ENCODE measurements at regions not wholly inside any gene's neighbourhood (a gene's known extent, or its start where the extent isn't known, plus 50 kb on each side); places are given as distances from the start of the nearest gene placed in this dataset.

DNA sequence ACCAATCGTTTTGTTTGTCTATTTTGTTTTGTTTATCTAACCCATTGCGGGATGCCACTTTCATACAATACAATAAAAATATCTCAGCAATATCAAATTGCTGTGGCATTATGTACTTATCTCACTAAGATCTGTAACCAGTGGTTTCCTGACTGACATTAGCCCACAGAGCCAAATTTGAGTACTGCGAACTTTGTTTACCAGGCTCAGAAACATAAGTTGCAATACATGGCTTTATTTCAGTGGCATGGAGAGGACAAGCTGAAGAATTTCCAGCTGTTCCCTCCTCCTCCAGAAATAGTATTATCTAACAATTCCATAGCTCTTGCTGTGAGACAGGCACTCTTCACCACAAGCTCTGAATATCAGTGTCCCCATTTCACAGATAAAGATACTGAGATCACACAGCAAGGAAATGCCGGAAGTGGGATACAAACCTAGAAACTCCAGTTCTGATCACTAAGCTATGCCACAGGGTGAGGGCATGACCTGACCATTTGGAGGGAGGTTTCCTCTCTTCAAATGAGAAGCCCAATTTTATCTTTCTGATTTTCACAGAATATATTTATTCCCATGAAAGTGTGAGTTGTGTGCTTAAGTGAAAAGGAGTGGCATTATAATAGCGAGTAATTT lies 469.9 kb upstream of the CBLB start:
- TF ChIP-seq, protein P1, sequence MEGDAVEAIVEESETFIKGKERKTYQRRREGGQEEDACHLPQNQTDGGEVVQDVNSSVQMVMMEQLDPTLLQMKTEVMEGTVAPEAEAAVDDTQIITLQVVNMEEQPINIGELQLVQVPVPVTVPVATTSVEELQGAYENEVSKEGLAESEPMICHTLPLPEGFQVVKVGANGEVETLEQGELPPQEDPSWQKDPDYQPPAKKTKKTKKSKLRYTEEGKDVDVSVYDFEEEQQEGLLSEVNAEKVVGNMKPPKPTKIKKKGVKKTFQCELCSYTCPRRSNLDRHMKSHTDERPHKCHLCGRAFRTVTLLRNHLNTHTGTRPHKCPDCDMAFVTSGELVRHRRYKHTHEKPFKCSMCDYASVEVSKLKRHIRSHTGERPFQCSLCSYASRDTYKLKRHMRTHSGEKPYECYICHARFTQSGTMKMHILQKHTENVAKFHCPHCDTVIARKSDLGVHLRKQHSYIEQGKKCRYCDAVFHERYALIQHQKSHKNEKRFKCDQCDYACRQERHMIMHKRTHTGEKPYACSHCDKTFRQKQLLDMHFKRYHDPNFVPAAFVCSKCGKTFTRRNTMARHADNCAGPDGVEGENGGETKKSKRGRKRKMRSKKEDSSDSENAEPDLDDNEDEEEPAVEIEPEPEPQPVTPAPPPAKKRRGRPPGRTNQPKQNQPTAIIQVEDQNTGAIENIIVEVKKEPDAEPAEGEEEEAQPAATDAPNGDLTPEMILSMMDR (IDR thresholded peaks at IDR 0.05; ENCODE audit: poor library complexity), result no peak
- TF ChIP-seq EZH2 (IDR thresholded peaks at IDR 0.05; ENCODE audit: borderline replicate concordance) (no peak), EZH2phosphoT487 (IDR thresholded peaks at IDR 0.05; ENCODE audit: low read depth, severe bottlenecking, unreplicated experiment) (no peak)
